ENCODE measurements at regions not wholly inside any gene's neighbourhood (a gene's known extent, or its start where the extent isn't known, plus 50 kb on each side); places are given as distances from the start of the nearest gene placed in this dataset.

GRCh38 chr14:51478175-51478621 is 173.5 kb upstream of the FRMD6 start:
- H3K27me3 Mint-ChIP-seq (ENCODE audit: insufficient read depth, low read depth, poor library complexity): peaks cover 1% of the 10 kb centered on the region
- H3K36me3 Mint-ChIP-seq (ENCODE audit: low read depth): no peaks in the 10 kb centered on the region
- no peaks in the 10 kb centered on the region for H3K79me2 ChIP-seq (replicated peaks; ENCODE audit: insufficient read depth)
- H3K27ac ChIP-seq (ENCODE audit: low read depth): no peak overlapping the region
- peaks cover 7% of the 10 kb centered on the region for H3K4me1 ChIP-seq (ENCODE audit: insufficient read depth)
- H3K27me3 ChIP-seq (ENCODE audit: insufficient read depth): no peaks in the 10 kb centered on the region
- H3K4me2 ChIP-seq: no peak overlapping the region
- H3K4me1 Mint-ChIP-seq: peaks cover 6% of the 10 kb centered on the region
- no peaks in the 10 kb centered on the region for H4K20me1 ChIP-seq (replicated peaks; ENCODE audit: insufficient read depth)
- no peaks in the 10 kb centered on the region for H3K9me3 Mint-ChIP-seq
- no peaks in the 10 kb centered on the region for H3K36me3 ChIP-seq (ENCODE audit: insufficient read depth)
- H3K27ac Mint-ChIP-seq: no peak overlapping the region
- H3K4me3 ChIP-seq: no peak overlapping the region
- H3K9me2 ChIP-seq (ENCODE audit: insufficient read depth): no peaks in the 10 kb centered on the region; the same call in 1 of the 2 replicates
- no peaks in the 10 kb centered on the region for H3F3A ChIP-seq (replicated peaks; ENCODE audit: low read depth)
- H3K4me3 Mint-ChIP-seq: no peak overlapping the region
- no peak for ATAC-seq
- TF ChIP-seq CREB1 (CRISPR knock-in tag; IDR thresholded peaks at IDR 0.05; ENCODE audit: low read depth) (no peak), ZNF114 (CRISPR knock-in tag; IDR thresholded peaks at IDR 0.05) (no peak), CTCF (conservative IDR thresholded peaks at IDR 0.05; ENCODE audit: low read depth in 2 of 2) (no peak)
- no peak for DNase-seq (ENCODE audit: low spot score)
- no peak overlapping the region for H2AFZ ChIP-seq

GRCh38 chr14:51479584-51480325 is 172.0 kb upstream of the FRMD6 start:
- Histone ChIP-seq H3K27ac (ENCODE audit: low read depth) (no peak overlapping the region), H3F3A (replicated peaks; ENCODE audit: low read depth) (no peaks in the 10 kb centered on the region), H2AFZ (no peak overlapping the region), H3K9me2 (ENCODE audit: insufficient read depth) (peaks cover 2% of the 10 kb centered on the region), H3K36me3 (ENCODE audit: insufficient read depth) (no peaks in the 10 kb centered on the region), H3K79me2 (replicated peaks; ENCODE audit: insufficient read depth) (no peaks in the 10 kb centered on the region), H4K20me1 (replicated peaks; ENCODE audit: insufficient read depth) (no peaks in the 10 kb centered on the region), H3K4me2 (no peak overlapping the region), H3K27me3 (ENCODE audit: insufficient read depth) (no peaks in the 10 kb centered on the region), H3K4me1 (ENCODE audit: insufficient read depth) (no peaks in the 10 kb centered on the region), H3K4me3 (no peak overlapping the region)
- H3K9me3 Mint-ChIP-seq: no peaks in the 10 kb centered on the region
- no peaks in the 10 kb centered on the region for H3K27me3 Mint-ChIP-seq (ENCODE audit: insufficient read depth, low read depth, poor library complexity)
- no peak for ATAC-seq
- H3K36me3 Mint-ChIP-seq (ENCODE audit: low read depth): no peaks in the 10 kb centered on the region
- H3K27ac Mint-ChIP-seq: no peak overlapping the region
- no peaks in the 10 kb centered on the region for H3K4me1 Mint-ChIP-seq
- no peak for DNase-seq (ENCODE audit: low spot score)
- no peak overlapping the region for H3K4me3 Mint-ChIP-seq
- TF ChIP-seq, protein P1, sequence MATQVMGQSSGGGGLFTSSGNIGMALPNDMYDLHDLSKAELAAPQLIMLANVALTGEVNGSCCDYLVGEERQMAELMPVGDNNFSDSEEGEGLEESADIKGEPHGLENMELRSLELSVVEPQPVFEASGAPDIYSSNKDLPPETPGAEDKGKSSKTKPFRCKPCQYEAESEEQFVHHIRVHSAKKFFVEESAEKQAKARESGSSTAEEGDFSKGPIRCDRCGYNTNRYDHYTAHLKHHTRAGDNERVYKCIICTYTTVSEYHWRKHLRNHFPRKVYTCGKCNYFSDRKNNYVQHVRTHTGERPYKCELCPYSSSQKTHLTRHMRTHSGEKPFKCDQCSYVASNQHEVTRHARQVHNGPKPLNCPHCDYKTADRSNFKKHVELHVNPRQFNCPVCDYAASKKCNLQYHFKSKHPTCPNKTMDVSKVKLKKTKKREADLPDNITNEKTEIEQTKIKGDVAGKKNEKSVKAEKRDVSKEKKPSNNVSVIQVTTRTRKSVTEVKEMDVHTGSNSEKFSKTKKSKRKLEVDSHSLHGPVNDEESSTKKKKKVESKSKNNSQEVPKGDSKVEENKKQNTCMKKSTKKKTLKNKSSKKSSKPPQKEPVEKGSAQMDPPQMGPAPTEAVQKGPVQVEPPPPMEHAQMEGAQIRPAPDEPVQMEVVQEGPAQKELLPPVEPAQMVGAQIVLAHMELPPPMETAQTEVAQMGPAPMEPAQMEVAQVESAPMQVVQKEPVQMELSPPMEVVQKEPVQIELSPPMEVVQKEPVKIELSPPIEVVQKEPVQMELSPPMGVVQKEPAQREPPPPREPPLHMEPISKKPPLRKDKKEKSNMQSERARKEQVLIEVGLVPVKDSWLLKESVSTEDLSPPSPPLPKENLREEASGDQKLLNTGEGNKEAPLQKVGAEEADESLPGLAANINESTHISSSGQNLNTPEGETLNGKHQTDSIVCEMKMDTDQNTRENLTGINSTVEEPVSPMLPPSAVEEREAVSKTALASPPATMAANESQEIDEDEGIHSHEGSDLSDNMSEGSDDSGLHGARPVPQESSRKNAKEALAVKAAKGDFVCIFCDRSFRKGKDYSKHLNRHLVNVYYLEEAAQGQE (IDR thresholded peaks at IDR 0.05; ENCODE audit: unreplicated experiment): no peak
- TF ChIP-seq, protein P2, sequence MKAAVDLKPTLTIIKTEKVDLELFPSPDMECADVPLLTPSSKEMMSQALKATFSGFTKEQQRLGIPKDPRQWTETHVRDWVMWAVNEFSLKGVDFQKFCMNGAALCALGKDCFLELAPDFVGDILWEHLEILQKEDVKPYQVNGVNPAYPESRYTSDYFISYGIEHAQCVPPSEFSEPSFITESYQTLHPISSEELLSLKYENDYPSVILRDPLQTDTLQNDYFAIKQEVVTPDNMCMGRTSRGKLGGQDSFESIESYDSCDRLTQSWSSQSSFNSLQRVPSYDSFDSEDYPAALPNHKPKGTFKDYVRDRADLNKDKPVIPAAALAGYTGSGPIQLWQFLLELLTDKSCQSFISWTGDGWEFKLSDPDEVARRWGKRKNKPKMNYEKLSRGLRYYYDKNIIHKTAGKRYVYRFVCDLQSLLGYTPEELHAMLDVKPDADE (IDR thresholded peaks at IDR 0.05): no peak
- TF ChIP-seq, protein P3, sequence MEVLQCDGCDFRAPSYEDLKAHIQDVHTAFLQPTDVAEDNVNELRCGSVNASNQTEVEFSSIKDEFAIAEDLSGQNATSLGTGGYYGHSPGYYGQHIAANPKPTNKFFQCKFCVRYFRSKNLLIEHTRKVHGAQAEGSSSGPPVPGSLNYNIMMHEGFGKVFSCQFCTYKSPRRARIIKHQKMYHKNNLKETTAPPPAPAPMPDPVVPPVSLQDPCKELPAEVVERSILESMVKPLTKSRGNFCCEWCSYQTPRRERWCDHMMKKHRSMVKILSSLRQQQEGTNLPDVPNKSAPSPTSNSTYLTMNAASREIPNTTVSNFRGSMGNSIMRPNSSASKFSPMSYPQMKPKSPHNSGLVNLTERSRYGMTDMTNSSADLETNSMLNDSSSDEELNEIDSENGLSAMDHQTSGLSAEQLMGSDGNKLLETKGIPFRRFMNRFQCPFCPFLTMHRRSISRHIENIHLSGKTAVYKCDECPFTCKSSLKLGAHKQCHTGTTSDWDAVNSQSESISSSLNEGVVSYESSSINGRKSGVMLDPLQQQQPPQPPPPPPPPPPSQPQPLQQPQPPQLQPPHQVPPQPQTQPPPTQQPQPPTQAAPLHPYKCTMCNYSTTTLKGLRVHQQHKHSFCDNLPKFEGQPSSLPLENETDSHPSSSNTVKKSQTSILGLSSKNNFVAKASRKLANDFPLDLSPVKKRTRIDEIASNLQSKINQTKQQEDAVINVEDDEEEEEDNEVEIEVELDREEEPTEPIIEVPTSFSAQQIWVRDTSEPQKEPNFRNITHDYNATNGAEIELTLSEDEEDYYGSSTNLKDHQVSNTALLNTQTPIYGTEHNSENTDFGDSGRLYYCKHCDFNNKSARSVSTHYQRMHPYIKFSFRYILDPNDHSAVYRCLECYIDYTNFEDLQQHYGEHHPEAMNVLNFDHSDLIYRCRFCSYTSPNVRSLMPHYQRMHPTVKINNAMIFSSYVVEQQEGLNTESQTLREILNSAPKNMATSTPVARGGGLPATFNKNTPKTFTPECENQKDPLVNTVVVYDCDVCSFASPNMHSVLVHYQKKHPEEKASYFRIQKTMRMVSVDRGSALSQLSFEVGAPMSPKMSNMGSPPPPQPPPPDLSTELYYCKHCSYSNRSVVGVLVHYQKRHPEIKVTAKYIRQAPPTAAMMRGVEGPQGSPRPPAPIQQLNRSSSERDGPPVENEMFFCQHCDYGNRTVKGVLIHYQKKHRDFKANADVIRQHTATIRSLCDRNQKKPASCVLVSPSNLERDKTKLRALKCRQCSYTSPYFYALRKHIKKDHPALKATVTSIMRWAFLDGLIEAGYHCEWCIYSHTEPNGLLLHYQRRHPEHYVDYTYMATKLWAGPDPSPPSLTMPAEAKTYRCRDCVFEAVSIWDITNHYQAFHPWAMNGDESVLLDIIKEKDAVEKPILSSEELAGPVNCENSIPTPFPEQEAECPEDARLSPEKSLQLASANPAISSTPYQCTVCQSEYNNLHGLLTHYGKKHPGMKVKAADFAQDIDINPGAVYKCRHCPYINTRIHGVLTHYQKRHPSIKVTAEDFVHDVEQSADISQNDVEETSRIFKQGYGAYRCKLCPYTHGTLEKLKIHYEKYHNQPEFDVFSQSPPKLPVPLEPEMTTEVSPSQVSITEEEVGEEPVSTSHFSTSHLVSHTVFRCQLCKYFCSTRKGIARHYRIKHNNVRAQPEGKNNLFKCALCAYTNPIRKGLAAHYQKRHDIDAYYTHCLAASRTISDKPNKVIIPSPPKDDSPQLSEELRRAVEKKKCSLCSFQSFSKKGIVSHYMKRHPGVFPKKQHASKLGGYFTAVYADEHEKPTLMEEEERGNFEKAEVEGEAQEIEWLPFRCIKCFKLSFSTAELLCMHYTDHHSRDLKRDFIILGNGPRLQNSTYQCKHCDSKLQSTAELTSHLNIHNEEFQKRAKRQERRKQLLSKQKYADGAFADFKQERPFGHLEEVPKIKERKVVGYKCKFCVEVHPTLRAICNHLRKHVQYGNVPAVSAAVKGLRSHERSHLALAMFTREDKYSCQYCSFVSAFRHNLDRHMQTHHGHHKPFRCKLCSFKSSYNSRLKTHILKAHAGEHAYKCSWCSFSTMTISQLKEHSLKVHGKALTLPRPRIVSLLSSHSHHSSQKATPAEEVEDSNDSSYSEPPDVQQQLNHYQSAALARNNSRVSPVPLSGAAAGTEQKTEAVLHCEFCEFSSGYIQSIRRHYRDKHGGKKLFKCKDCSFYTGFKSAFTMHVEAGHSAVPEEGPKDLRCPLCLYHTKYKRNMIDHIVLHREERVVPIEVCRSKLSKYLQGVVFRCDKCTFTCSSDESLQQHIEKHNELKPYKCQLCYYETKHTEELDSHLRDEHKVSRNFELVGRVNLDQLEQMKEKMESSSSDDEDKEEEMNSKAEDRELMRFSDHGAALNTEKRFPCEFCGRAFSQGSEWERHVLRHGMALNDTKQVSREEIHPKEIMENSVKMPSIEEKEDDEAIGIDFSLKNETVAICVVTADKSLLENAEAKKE (CRISPR knock-in tag; IDR thresholded peaks at IDR 0.05): no peak
- no peak for TF ChIP-seq JUNB (IDR thresholded peaks at IDR 0.05; ENCODE audit: unreplicated experiment)
